A549 (cell line): ENCODE measurements at regions not wholly inside any gene's neighbourhood (a gene's known extent, or its start where the extent isn't known, plus 50 kb on each side); places are given as distances from the start of the nearest gene placed in this dataset.

Experiments used
- CTCF ChIP-seq: fragments of >200 bp; sonication (Bioruptor Twin); formaldehyde crosslinking; IDR thresholded peaks from 3 replicates; pipeline ENCODE4 v1.5.1; 2016
- ELK1 ChIP-seq: fragments of 150-350 bp; IDR thresholded peaks from 2 replicates; pipeline ENCODE4 v1.6.1; 2014; ENCODE audit warnings: low read depth, mild to moderate bottlenecking, low read length
- HDAC2 ChIP-seq: fragments of 200-600 bp; sonication (generic); IDR thresholded peaks from 2 replicates; pipeline ENCODE4 v1.6.1; 2016
- PBX3 ChIP-seq: IDR thresholded peaks from 2 replicates; pipeline ENCODE4 v1.6.1; 2012
- POLR2A ChIP-seq: IDR thresholded peaks from 2 replicates; pipeline ENCODE4 v1.6.1; 2012; ENCODE audit warnings: mild to moderate bottlenecking, low read length
- RAD21 ChIP-seq, 2 experiments: fragments of >200 bp in 1 of 2; sonication (Bioruptor Twin) in 1 of 2; formaldehyde crosslinking in 1 of 2; IDR thresholded peaks in 1 of 2; conservative IDR thresholded peaks in 1 of 2; 2 replicates in 1 of 2; 3 replicates in 1 of 2; pipeline ENCODE4 v1.6.1; 2012 to 2018; ENCODE audit warnings: inconsistent platforms in 1 of 2
- SMC3 ChIP-seq: fragments of >200 bp; sonication (Bioruptor Twin); formaldehyde crosslinking; IDR thresholded peaks from 3 replicates; pipeline ENCODE4 v1.6.1; 2018; ENCODE audit warnings: inconsistent platforms
- ZC3H11A ChIP-seq: fragments of 450-650 bp; IDR thresholded peaks from 2 replicates; pipeline ENCODE4 v1.6.1; 2014; ENCODE audit warnings: antibody characterized with exemption, mild to moderate bottlenecking

GRCh38 chrX:88284844-88285243, 462.2 kb upstream of the CPXCR1 start:
- no peak for TF ChIP-seq POLR2A
- no peak for TF ChIP-seq RAD21 (conservative IDR thresholded peaks at IDR 0.05 in 1 of 2, IDR thresholded peaks at IDR 0.05 in 1 of 2)
- TF ChIP-seq CTCF = no peak
- TF ChIP-seq ZC3H11A = no peak
- no peak for TF ChIP-seq ELK1
- no peak for TF ChIP-seq HDAC2
- TF ChIP-seq PBX3 = no peak
- no peak for TF ChIP-seq SMC3
